ENCODE measurements at regions not wholly inside any gene's neighbourhood (a gene's known extent, or its start where the extent isn't known, plus 50 kb on each side); places are given as distances from the start of the nearest gene placed in this dataset.

GRCh38 chr15:59945036-59945435 lies 59.1 kb upstream of the FOXB1 start:
- Histone ChIP-seq H3K4me1 (ENCODE audit: low read depth) (no peaks in the 10 kb centered on the region), H3K4me3 (no peak overlapping the region), H3K27ac (no peak overlapping the region), H3K27me3 (no peaks in the 10 kb centered on the region), H3K36me3 (no peaks in the 10 kb centered on the region), H3K9me3 (ENCODE audit: low read depth) (no peaks in the 10 kb centered on the region)
- TF ChIP-seq CTCF (IDR thresholded peaks at IDR 0.05; ENCODE audit: low read depth, low read length), result no peak
- no peak for DNase-seq (ENCODE audit: low read depth in 1 of 2, low spot score in 1 of 2)

GRCh38 chr15:59941612-59942011 lies 62.5 kb upstream of the FOXB1 start:
- H3K27me3 ChIP-seq, result no peaks in the 10 kb centered on the region
- no peak for TF ChIP-seq CTCF (IDR thresholded peaks at IDR 0.05; ENCODE audit: low read depth, low read length)

DNA sequence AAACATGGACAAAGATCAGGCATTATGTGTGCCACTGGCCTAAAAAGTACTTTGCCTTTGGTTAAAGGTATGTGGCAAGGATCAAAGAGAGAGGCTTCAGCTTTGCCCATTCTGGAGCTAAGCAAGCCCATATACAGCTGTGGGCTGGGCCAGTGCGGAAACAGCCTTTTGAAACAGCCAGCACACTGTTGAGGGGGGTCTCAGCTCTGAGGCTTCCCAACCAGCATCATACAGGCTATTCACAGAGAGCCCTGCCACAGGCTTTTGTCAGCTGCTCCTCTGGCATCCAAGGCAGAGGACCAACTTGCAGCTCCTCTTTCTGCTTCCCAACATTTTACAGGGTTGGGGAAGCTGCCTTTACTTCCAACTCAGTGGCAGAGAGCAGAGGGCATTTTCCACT lies 63.2 kb upstream of the FOXB1 start:
- no peaks in the 10 kb centered on the region for H3K27me3 ChIP-seq
- H3K27ac ChIP-seq, result no peak overlapping the region
- no peak for TF ChIP-seq CTCF (IDR thresholded peaks at IDR 0.05; ENCODE audit: low read depth, low read length)
- no peaks in the 10 kb centered on the region for H3K36me3 ChIP-seq
- no peaks in the 10 kb centered on the region for H3K9me3 ChIP-seq (ENCODE audit: low read depth)
- H3K4me3 ChIP-seq, result no peak overlapping the region
- no peaks in the 10 kb centered on the region for H3K4me1 ChIP-seq (ENCODE audit: low read depth)
- DNase-seq (ENCODE audit: low read depth in 1 of 2, low spot score in 1 of 2), result no peak

More at GRCh38 chr15:59941612-59942011, 62.5 kb upstream of the FOXB1 start:
- H3K27ac ChIP-seq, result no peak overlapping the region
- no peak overlapping the region for H3K4me3 ChIP-seq
- no peaks in the 10 kb centered on the region for H3K9me3 ChIP-seq (ENCODE audit: low read depth)
- H3K4me1 ChIP-seq (ENCODE audit: low read depth), result no peaks in the 10 kb centered on the region
- DNase-seq (ENCODE audit: low read depth in 1 of 2, low spot score in 1 of 2), result no peak
- H3K36me3 ChIP-seq, result no peaks in the 10 kb centered on the region

- H3K27me3 ChIP-seq, result no peaks in the 10 kb centered on the region
- no peak for DNase-seq (ENCODE audit: low read depth in 1 of 2, low spot score in 1 of 2)
- no peak overlapping the region for H3K27ac ChIP-seq
- H3K36me3 ChIP-seq, result no peaks in the 10 kb centered on the region
- H3K4me3 ChIP-seq, result no peak overlapping the region
- H3K4me1 ChIP-seq (ENCODE audit: low read depth), result no peaks in the 10 kb centered on the region
- H3K9me3 ChIP-seq (ENCODE audit: low read depth), result no peaks in the 10 kb centered on the region
- TF ChIP-seq CTCF (IDR thresholded peaks at IDR 0.05; ENCODE audit: low read depth, low read length), result no peak
Observed at GRCh38 chr15:59940456-59940855, 63.7 kb upstream of the FOXB1 start.

DNA sequence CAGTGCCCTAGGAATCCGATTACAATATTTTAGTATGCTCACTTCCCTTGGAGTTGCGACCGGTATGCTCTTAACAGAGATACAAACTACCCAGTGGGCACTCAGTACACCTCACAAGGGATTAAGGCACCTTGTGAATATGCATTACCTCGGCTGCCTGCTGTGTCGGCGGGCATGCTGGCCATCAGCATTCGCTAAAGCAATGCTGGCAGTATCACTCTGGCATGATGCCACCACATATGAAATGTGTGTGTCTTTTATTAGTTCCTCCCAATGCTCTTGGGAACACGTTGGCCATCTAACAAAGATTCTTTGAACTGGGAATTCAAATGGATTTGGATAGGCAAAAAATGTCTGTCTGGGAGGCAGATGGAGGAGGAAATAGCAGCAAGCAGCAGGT lies 67.4 kb upstream of the FOXB1 start:
- H3K4me1 ChIP-seq (ENCODE audit: low read depth), result no peaks in the 10 kb centered on the region
- H3K4me3 ChIP-seq, result no peak overlapping the region
- H3K27ac ChIP-seq, result no peak overlapping the region
- no peak for TF ChIP-seq CTCF (IDR thresholded peaks at IDR 0.05; ENCODE audit: low read depth, low read length)
- H3K9me3 ChIP-seq (ENCODE audit: low read depth), result no peaks in the 10 kb centered on the region
- no peaks in the 10 kb centered on the region for H3K27me3 ChIP-seq
- DNase-seq (ENCODE audit: low read depth in 1 of 2, low spot score in 1 of 2), result no peak
- H3K36me3 ChIP-seq, result no peaks in the 10 kb centered on the region

DNA sequence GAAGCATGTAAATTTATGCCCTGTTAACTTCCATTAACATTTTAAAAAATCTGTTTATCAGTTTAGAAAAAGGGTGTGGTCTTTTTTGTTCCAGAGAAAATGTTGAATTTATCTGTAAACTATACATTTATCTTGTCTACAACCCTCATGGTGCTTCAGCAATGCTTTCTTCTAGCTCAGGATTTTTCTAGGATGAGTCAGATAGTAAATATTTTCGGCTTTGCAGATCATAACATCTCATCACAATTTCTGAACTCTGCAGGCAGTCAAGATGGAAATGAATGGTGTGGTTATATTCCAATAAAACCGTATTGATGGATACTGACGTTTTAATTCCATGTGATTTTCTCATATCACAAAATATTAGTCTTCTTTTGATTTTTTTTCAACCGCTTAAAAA lies 70.5 kb upstream of the FOXB1 start:
- Histone ChIP-seq H3K4me1 (ENCODE audit: low read depth) (no peaks in the 10 kb centered on the region), H3K9me3 (ENCODE audit: low read depth) (no peaks in the 10 kb centered on the region), H3K4me3 (no peak overlapping the region), H3K27me3 (no peaks in the 10 kb centered on the region), H3K27ac (no peak overlapping the region), H3K36me3 (no peaks in the 10 kb centered on the region)
- DNase-seq (ENCODE audit: low read depth in 1 of 2, low spot score in 1 of 2), result no peak
- TF ChIP-seq CTCF (IDR thresholded peaks at IDR 0.05; ENCODE audit: low read depth, low read length), result no peak

Measured in cardiac muscle cell (in vitro differentiated cells and primary cell).